GM23248 (cell line): ENCODE measurements at regions not wholly inside any gene's neighbourhood (a gene's known extent, or its start where the extent isn't known, plus 50 kb on each side); places are given as distances from the start of the nearest gene placed in this dataset.

Experiments
- EZH2 ChIP-seq: fragments of 200-600 bp; sonication (generic); IDR thresholded peaks from 2 replicates; pipeline ENCODE4 v1.6.1; 2018; ENCODE audit warnings: antibody characterized with exemption, mild to moderate bottlenecking; ENCODE audit not compliant: insufficient read depth, poor library complexity, severe bottlenecking
- EZH2phosphoT487 ChIP-seq: fragments of 200-600 bp; sonication (generic); IDR thresholded peaks from 2 replicates; pipeline ENCODE4 v1.6.1; 2018; ENCODE audit warnings: antibody characterized with exemption, moderate library complexity, mild to moderate bottlenecking, low read depth; ENCODE audit not compliant: insufficient read depth

DNA sequence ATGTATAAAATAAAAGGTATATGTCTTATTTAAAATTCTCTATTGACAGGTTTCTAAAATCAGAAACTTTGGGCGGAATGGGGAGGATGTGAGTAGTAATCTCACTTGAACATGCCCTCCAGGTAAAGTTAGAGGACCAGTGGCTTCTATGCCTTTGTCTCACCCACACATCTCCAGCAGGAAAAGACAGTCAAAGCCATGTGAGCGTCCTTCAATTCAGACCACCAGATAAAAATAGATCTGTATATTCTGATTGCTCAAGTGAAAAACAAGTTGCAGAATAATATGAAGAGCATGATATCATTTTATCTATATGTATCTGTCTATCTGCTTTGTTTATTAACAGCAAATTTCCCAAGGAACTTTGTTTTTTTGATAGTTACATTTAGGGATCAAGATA, 152.2 kb downstream of the TMCO5A start:
- TF ChIP-seq EZH2phosphoT487 (no peak), EZH2 (no peak)
